ENCODE measurements at regions not wholly inside any gene's neighbourhood (a gene's known extent, or its start where the extent isn't known, plus 50 kb on each side); places are given as distances from the start of the nearest gene placed in this dataset.

DNA sequence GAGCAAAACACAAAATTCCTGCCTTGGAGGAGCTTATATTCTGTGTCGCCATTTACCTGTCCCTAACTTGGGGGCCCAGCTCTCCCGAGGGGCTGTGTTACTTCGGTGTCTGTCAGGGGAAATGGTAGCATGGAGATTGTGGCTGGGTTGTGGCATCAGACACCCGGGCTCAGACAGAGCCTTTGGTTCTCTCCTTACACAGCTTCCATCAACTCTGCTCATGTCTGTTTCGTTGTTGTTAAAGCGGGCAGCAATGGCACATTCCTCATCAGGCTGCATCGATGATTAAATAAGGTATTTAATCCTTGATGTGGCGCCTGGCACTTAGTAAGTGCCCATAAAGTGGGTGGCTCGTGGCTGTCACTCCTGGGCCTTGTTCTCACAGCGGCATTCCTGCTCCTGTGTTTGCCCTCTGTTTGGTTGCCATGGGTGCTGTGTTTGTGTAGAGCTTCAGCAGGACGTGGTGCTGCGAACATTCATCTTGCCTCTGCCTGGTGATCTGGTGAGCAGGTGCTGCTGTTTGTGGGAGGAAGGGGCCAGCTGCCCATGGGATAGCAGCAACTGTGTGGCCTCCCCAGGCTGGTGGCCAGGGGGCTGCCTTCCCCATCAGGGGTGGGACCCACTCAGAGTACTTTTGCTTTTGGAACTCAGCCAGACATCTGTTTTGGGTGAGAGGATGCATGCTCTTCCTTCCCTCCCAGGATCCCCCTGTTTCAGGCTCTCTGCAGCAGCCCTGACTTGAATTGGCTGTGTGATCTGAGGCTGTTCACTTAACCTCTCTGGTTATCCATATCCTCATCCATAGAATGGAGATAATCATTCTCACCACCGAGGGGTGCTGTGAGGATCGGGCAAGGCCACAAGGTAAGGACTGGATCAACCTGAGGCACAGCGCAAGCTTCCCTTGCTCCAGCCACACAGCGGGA, 207.2 kb upstream of the SVIL start:
- TF ChIP-seq EZH2 (IDR thresholded peaks at IDR 0.05; ENCODE audit: insufficient read depth, poor library complexity, severe bottlenecking) (no peak), EZH2phosphoT487 (IDR thresholded peaks at IDR 0.05; ENCODE audit: insufficient read depth, low read depth) (no peak)

Measured in GM23248 (cell line).